GM21786 (cell line): ENCODE measurements at regions not wholly inside any gene's neighbourhood (a gene's known extent, or its start where the extent isn't known, plus 50 kb on each side); places are given as distances from the start of the nearest gene placed in this dataset.
"Not testable (repeated sequence)": the region's sequence is repeated elsewhere in the genome, so short reads cannot be mapped to it uniquely, and the experiment has no call there.

Experiments
- ATAC-seq: cut with Tn5 transposase; IDR thresholded peaks from one replicate; pipeline ENCODE4 v1.9.1; 2021; ENCODE audit not compliant: unreplicated experiment

- ATAC-seq = not testable (repeated sequence)
Observed at GRCh38 chr3:176093892-176094291, 1103.4 kb downstream of the TBL1XR1 start.

GRCh38 chr3:176090727-176091126, 1106.6 kb downstream of the TBL1XR1 start:
- ATAC-seq = no peak

- ATAC-seq = no peak
Observed at GRCh38 chr3:176088962-176089383, 1108.3 kb downstream of the TBL1XR1 start.

DNA sequence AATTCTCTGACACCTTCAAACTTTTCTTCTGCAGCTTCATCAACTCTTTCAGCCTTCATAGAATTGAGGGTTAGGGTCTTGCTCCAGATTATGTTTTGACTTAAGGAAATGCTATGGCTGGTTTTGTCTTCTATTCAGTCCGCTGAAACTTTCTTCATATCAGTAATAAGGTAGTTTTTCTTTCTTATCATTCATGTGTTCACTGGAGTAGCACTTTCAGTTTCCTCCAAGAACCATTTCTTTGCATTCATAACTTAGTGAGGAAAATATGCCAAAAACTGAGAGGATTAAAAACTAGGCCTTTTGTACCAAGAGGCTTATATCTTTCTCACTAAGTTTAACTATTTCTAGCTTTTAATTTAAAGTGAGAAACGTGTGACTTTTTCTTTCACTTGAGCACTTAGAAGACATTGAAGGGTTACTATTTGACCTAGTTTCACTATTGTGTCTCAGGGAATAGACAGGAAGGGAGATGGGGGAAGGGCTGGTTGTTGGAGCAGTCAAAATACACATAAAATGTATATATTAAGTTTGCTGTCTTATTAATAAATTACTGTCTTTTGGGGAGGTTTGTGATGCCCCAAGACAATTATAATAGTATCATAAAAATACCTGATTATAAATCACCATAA, 1110.1 kb downstream of the TBL1XR1 start:
- no peak for ATAC-seq

DNA sequence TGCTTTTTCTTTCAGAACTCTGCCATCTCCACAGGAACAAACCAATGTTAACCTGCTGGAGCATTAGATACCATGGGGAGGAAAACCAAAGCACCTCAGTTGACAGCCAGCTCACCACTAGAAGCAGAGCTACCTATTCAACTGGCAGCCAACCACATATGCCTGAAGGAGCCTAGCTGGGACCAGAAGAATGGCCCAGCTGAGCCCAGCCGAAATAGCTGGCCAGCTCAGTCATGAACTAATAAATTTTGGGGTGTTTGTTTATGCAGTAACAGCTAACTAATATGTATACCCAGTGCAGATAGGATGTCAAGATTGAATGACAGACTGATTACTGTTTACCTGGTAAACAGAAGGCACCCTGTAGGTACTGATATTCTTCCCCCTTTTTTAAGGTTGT, 1117.5 kb downstream of the TBL1XR1 start:
- ATAC-seq = no peak

DNA sequence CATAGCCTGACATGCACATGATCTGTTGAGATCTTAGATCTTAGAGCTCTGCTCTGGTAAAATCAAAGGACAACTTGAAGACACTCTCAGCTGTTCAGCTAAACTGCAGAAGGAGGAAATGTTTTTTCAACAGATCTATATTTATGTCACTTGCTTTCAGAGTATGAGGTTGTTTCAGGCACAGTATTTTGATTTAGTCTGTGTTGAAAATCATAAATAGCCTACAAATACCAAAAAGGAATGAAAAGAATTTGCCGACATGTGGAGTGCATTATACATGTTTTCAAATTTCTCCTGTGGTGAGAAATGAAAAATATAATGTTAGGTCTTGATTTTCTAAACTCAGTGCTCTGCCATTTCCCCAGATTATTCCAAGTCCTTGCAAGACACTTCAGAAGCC, 1118.4 kb downstream of the TBL1XR1 start:
- ATAC-seq = no peak

GRCh38 chr3:176075491-176075890, 1121.8 kb downstream of the TBL1XR1 start:
- ATAC-seq = no peak

GRCh38 chr3:176075046-176075445, 1122.2 kb downstream of the TBL1XR1 start:
- no peak for ATAC-seq

DNA sequence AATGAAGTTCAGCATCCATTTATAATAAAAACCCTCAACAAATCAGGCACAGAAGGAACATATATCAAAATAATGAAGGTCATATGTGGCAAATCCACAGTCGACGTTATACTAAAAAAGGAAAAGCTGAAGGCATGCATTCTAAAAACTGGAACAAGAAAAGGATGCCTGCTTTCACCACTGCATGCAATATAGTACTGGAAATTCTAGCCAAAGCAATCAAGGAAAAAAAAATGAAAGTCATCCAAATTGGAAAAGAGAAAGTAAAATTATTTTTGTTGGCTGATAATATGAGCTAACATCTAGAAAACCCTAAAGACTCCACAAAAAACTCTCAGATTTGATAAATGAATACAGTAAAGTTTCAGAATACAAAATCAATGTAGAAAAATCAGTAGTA, 1123.2 kb downstream of the TBL1XR1 start:
- ATAC-seq = no peak

- no peak for ATAC-seq
Observed at GRCh38 chr3:176071943-176072342, 1125.3 kb downstream of the TBL1XR1 start.

DNA sequence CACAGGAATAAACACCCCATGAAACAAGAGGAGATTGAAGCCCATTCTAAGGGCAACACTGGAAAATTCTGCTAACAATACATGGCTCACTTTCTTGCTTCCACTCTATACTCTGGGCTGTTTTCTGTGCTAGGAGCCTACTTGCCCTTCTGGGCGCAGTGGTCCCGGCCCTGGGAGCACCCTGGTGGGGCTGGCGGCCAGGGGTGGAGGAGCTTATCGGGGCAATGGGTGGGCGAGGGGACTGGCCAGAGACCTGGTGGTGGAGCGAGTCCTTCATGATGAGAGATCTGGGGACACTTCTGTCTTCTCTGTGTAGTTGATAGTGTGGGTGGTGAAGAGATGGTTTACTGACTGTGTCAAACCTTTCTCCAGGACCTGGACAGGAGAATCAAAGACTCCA, 1128.5 kb downstream of the TBL1XR1 start:
- ATAC-seq = no peak

- ATAC-seq = no peak
Observed at GRCh38 chr3:176058856-176059255, 1138.4 kb downstream of the TBL1XR1 start.

DNA sequence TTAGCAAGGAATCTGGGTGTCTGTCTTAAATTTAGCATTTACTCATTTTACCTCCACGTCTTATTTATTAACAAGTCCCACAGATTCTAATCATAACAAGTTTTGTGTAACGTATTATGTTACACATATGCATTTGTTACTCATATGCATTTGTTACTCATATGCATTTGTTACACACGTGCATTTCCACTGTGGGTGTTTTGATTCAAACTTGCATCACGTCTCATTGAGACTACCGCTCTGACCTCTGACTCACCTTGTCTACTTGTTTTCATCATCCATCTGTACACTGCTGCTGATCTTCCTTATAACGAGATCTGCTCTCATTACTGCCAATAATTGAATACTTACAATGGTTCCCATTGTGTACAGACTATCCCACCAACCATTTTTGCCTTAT, 1141.4 kb downstream of the TBL1XR1 start:
- no peak for ATAC-seq

DNA sequence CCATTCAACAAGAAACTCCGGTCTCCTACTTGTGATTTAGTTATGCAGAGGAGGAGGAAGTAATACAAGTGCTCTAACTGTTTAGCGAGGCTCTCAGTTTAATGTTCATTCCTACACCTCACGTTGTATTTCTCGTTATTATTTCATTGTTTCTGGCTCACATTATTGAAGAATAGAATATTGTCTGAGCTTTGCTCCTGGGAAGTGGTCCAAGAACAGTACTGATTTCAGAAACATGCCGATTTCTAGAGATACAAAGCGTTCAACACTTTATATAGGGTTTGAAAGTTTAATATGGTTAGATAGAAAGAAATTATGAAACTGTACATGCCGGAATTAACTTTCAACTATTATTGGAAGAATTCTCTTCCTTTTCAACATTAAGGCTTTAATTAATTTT, 1145.5 kb downstream of the TBL1XR1 start:
- ATAC-seq = no peak

- ATAC-seq = no peak
Observed at GRCh38 chr3:176046703-176047102, 1150.6 kb downstream of the TBL1XR1 start.

DNA sequence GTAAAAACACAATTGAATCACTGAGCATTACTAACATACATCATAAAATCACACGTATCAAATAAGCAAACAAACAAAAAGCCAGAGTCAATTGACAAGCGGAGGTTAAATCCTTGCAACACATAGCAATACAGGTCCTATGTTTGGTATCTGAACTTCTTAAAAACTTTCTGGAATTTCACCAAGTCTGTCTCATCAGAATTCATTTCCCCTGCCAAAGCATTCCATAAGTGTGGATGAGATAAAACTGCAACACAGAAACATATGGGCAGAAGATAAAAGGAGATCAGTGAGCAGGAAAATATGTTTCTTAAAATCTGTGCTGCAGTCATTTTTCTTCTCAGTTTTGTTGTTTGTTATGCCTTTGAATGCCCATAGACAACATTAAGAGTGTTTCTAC, 1155.5 kb downstream of the TBL1XR1 start:
- no peak for ATAC-seq

DNA sequence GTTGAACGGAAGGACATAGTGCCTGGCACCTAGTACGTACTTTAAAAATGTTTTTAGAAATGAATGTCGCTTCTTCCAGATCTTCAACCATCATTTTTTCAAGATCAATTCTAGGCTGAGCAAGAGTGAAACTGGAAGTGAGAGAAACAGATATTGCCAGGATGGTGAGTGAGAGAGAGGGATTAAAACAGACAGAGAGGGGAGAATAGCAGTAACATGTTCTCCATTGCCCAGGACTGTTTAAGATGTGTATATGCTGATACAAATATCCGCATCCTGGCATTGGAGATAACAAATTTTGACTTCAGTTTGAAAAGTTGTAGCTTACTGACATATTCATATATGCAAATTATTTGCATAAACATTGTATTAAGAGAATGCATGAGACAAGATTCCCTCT, 1156.1 kb downstream of the TBL1XR1 start:
- ATAC-seq = no peak

GRCh38 chr3:176037636-176038035, 1159.6 kb downstream of the TBL1XR1 start:
- no peak for ATAC-seq

- ATAC-seq = no peak
Observed at GRCh38 chr3:176032043-176032442, 1165.2 kb downstream of the TBL1XR1 start.

DNA sequence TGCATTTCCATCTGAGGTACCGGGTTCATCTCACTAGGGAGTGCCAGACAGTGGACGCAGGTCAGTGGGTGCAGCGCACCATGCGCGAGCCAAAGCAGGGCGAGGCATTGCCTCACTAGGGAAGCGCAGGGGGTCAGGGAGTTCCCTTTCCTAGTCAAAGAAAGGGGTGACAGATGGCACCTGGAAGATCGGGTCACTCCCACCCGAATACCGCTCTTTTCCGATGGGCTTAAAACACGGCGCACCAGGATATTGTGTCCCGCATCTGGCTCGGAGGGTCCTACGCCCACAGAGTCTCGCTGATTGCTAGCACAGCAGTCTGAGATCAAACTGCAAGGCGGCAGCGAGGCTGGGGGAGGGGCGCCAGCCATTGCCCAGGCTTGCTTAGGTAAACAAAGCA, 1157.1 kb downstream of the NAALADL2 start:
- not testable (repeated sequence) for ATAC-seq

DNA sequence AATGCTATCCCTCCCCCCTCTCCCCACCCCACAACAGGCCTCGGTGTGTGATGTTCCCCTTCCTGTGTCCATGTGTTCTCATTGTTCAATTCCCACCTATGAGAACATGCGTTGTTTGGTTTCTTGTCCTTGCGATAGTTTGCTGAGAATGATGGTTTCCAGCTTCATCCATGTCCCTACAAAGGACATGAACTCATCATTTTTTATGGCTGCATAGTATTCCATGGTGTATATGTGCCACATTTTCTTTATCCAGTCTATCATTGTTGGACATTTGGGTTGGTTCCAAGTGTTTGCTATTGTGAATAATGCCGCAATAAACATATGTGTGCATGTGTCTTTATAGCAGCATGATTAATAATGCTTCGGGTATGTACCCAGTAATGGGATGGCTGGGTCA, 1156.1 kb downstream of the NAALADL2 start:
- not testable (repeated sequence) for ATAC-seq

GRCh38 chr3:176009256-176009655, 1150.1 kb downstream of the NAALADL2 start:
- no peak for ATAC-seq

GRCh38 chr3:176005564-176005963, 1146.4 kb downstream of the NAALADL2 start:
- no peak for ATAC-seq
